ENCODE measurements at regions not wholly inside any gene's neighbourhood (a gene's known extent, or its start where the extent isn't known, plus 50 kb on each side); places are given as distances from the start of the nearest gene placed in this dataset.

DNA sequence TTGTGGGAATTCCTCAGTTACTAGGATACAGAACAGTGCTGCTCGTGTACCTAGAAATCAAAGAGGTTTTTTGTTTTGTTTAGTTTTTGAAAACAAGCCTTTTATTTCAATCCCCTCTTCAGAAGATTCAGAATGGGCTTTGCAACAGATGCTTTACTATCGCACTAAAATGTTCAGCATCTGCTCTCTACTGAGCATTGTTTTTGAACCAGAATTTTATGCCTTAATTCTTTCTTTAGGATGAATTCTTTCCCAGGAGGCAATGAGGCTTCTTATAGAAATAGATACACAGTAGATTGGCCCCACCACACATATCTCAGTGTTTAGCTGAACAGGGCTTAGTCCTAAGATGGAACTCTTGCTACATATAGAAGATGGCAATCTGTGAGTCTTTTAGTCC is 95.9 kb upstream of the SPACA1 start:
- Histone ChIP-seq H2AFZ (no peak overlapping the region), H4K20me1 (ENCODE audit: insufficient read depth) (no peaks in the 10 kb centered on the region), H3K27me3 (ENCODE audit: insufficient read depth, low read depth) (no peaks in the 10 kb centered on the region), H3K79me2 (ENCODE audit: low read depth) (no peaks in the 10 kb centered on the region), H3K4me2 (no peak overlapping the region), H3K27ac (no peak overlapping the region), H3K4me3 (no peak overlapping the region), H3K4me1 (replicated peaks; ENCODE audit: insufficient read depth) (no peaks in the 10 kb centered on the region), H3K9me2 (ENCODE audit: insufficient read depth) (no peaks in the 10 kb centered on the region), H3F3A (ENCODE audit: insufficient read depth, low read depth) (no peaks in the 10 kb centered on the region), H3K36me3 (ENCODE audit: low read depth) (no peaks in the 10 kb centered on the region), H3K9me3 (ENCODE audit: insufficient read depth, low read depth) (no peaks in the 10 kb centered on the region)
- POLR2A ChIA-PET (ENCODE audit: unreplicated experiment) = interaction anchor here (0.6 kb wide), 1 partner anchor 218 kb away, joined by 4 read pairs; no protein-coding TSS in a partner anchor
- DNase-seq = no peak
- intact Hi-C loops (cut with micrococcal nuclease; ENCODE audit: unreplicated experiment) = no loop called here
- CTCF ChIA-PET = no interaction called here
- no TSS peak for BruUV-seq (replicated peaks)
- no peak for TF ChIP-seq EZH2 (IDR thresholded peaks at IDR 0.05; ENCODE audit: low read depth)
- TF ChIP-seq, protein P1, sequence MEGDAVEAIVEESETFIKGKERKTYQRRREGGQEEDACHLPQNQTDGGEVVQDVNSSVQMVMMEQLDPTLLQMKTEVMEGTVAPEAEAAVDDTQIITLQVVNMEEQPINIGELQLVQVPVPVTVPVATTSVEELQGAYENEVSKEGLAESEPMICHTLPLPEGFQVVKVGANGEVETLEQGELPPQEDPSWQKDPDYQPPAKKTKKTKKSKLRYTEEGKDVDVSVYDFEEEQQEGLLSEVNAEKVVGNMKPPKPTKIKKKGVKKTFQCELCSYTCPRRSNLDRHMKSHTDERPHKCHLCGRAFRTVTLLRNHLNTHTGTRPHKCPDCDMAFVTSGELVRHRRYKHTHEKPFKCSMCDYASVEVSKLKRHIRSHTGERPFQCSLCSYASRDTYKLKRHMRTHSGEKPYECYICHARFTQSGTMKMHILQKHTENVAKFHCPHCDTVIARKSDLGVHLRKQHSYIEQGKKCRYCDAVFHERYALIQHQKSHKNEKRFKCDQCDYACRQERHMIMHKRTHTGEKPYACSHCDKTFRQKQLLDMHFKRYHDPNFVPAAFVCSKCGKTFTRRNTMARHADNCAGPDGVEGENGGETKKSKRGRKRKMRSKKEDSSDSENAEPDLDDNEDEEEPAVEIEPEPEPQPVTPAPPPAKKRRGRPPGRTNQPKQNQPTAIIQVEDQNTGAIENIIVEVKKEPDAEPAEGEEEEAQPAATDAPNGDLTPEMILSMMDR (conservative IDR thresholded peaks at IDR 0.05) = no peak

DNA sequence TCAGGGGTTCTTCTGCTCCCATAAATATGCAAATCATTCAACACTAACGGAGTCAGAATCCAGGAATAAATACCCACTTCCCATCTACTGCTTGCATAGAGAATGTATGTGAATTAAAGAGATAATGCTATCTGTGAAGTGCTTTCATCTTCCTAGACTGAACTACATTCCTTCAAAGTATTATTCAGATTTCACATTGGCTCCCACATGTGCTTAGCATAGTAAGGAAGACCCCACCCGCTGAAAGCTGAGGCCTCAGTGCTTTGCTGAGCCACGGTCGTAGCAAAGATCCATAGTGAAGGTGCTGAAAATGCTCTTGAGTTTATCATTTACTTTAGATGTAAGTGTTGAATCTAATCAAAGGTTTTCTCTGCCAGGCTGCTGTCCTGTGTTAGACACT is 97.0 kb upstream of the SPACA1 start:
- H3K9me3 ChIP-seq (ENCODE audit: insufficient read depth, low read depth) = no peaks in the 10 kb centered on the region
- no peaks in the 10 kb centered on the region for H3F3A ChIP-seq (ENCODE audit: insufficient read depth, low read depth)
- no peaks in the 10 kb centered on the region for H3K9me2 ChIP-seq (ENCODE audit: insufficient read depth)
- ChIA-PET POLR2A (ENCODE audit: unreplicated experiment) (no interaction called here), CTCF (interaction anchor here (0.6 kb wide), 1 partner anchor 10 kb away, joined by 3 read pairs; no protein-coding TSS in a partner anchor)
- H3K4me3 ChIP-seq = no peak overlapping the region
- no peaks in the 10 kb centered on the region for H3K27me3 ChIP-seq (ENCODE audit: insufficient read depth, low read depth)
- no peak overlapping the region for H3K4me2 ChIP-seq
- H3K79me2 ChIP-seq (ENCODE audit: low read depth) = no peaks in the 10 kb centered on the region
- no peak for DNase-seq
- no peaks in the 10 kb centered on the region for H4K20me1 ChIP-seq (ENCODE audit: insufficient read depth)
- TF ChIP-seq EZH2 (IDR thresholded peaks at IDR 0.05; ENCODE audit: low read depth) = no peak
- TF ChIP-seq, protein P1 (conservative IDR thresholded peaks at IDR 0.05) = no peak
- BruUV-seq (replicated peaks) = no TSS peak
- no peaks in the 10 kb centered on the region for H3K4me1 ChIP-seq (replicated peaks; ENCODE audit: insufficient read depth)
- intact Hi-C loops (cut with micrococcal nuclease; ENCODE audit: unreplicated experiment) = no loop called here
- no peak overlapping the region for H2AFZ ChIP-seq
- H3K27ac ChIP-seq = no peak overlapping the region
- no peaks in the 10 kb centered on the region for H3K36me3 ChIP-seq (ENCODE audit: low read depth)

DNA sequence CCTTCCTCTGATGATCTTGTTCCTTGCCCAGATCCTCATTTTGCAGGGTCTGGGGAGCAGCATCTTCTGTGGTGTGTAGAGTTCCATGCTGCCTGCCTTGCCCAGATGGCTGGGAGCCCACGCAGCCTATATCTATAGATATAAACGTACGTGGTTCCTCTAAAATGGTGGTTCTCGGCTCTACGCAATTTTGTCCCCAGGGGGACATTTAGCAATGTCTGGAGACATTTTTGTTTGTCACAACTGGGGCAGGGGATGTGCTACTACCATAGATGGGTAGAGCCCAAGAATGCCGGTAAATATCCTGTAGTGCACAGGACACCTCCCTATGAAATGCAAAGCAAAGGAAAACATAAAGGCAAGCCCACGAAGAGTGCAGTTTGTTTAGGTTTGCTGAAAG is 98.4 kb upstream of the SPACA1 start:
- no peak for DNase-seq
- no peaks in the 10 kb centered on the region for H3K9me3 ChIP-seq (ENCODE audit: insufficient read depth, low read depth)
- BruUV-seq (replicated peaks) = no TSS peak
- no peaks in the 10 kb centered on the region for H3K79me2 ChIP-seq (ENCODE audit: low read depth)
- ChIA-PET CTCF (no interaction called here), POLR2A (ENCODE audit: unreplicated experiment) (no interaction called here)
- no peaks in the 10 kb centered on the region for H3K27me3 ChIP-seq (ENCODE audit: insufficient read depth, low read depth)
- H4K20me1 ChIP-seq (ENCODE audit: insufficient read depth) = no peaks in the 10 kb centered on the region
- no peak overlapping the region for H2AFZ ChIP-seq
- H3K4me1 ChIP-seq (replicated peaks; ENCODE audit: insufficient read depth) = peaks cover 4% of the 10 kb centered on the region; the same call in 1 of the 2 replicates
- H3K9me2 ChIP-seq (ENCODE audit: insufficient read depth) = no peaks in the 10 kb centered on the region
- H3K27ac ChIP-seq = no peak overlapping the region
- TF ChIP-seq, protein P1 (conservative IDR thresholded peaks at IDR 0.05) = no peak
- no peak for TF ChIP-seq EZH2 (IDR thresholded peaks at IDR 0.05; ENCODE audit: low read depth)
- H3K36me3 ChIP-seq (ENCODE audit: low read depth) = no peaks in the 10 kb centered on the region
- H3F3A ChIP-seq (ENCODE audit: insufficient read depth, low read depth) = no peaks in the 10 kb centered on the region
- no peak overlapping the region for H3K4me2 ChIP-seq
- H3K4me3 ChIP-seq = no peak overlapping the region
- intact Hi-C loops (cut with micrococcal nuclease; ENCODE audit: unreplicated experiment) = loop anchor here (10.0 kb wide), 1 partner anchor 554 kb away; no protein-coding TSS in a partner anchor
